ENCODE measurements at regions not wholly inside any gene's neighbourhood (a gene's known extent, or its start where the extent isn't known, plus 50 kb on each side); places are given as distances from the start of the nearest gene placed in this dataset.

- in situ Hi-C loops (cut with HindIII; ENCODE audit: low sequenced_read_pairs), result loop anchor here (25.0 kb wide), 1 partner anchor 145 kb away; no protein-coding TSS in a partner anchor
These were observed 203.5 kb downstream of the EPM2A start for GRCh38 chr6:145531822-145532221.

GRCh38 chr6:145532361-145532760 is 203.0 kb downstream of the EPM2A start:
- in situ Hi-C loops (cut with HindIII; ENCODE audit: low sequenced_read_pairs), result loop anchor here (25.0 kb wide), 1 partner anchor 145 kb away; no protein-coding TSS in a partner anchor

GRCh38 chr6:145534989-145535388 is 200.3 kb downstream of the EPM2A start:
- in situ Hi-C loops (cut with HindIII; ENCODE audit: low sequenced_read_pairs), result loop anchor here (25.0 kb wide), 1 partner anchor 148 kb away; no protein-coding TSS in a partner anchor

GRCh38 chr6:145538989-145539388 is 196.3 kb downstream of the EPM2A start:
- in situ Hi-C loops (cut with HindIII; ENCODE audit: low sequenced_read_pairs), result loop anchor here (25.0 kb wide), 1 partner anchor 152 kb away; no protein-coding TSS in a partner anchor

- in situ Hi-C loops (cut with HindIII; ENCODE audit: low sequenced_read_pairs), result loop anchor here (25.0 kb wide), 1 partner anchor 153 kb away; no protein-coding TSS in a partner anchor
These were observed 195.5 kb downstream of the EPM2A start for GRCh38 chr6:145539831-145540230.

GRCh38 chr6:145540741-145541140 is 194.6 kb downstream of the EPM2A start:
- in situ Hi-C loops (cut with HindIII; ENCODE audit: low sequenced_read_pairs), result loop anchor here (25.0 kb wide), 1 partner anchor 153 kb away; no protein-coding TSS in a partner anchor

- in situ Hi-C loops (cut with HindIII; ENCODE audit: low sequenced_read_pairs), result loop anchor here (25.0 kb wide), 1 partner anchor 157 kb away; no protein-coding TSS in a partner anchor
These were observed 191.3 kb downstream of the EPM2A start for GRCh38 chr6:145544041-145544440.

- in situ Hi-C loops (cut with HindIII; ENCODE audit: low sequenced_read_pairs), result loop anchor here (25.0 kb wide), 1 partner anchor 157 kb away; no protein-coding TSS in a partner anchor
These were observed 190.8 kb downstream of the EPM2A start for GRCh38 chr6:145544514-145544913.

- in situ Hi-C loops (cut with HindIII; ENCODE audit: low sequenced_read_pairs), result loop anchor here (25.0 kb wide), 1 partner anchor 159 kb away; no protein-coding TSS in a partner anchor
These were observed 189.1 kb downstream of the EPM2A start for GRCh38 chr6:145546265-145546664.

GRCh38 chr6:145547594-145548335 is 187.6 kb downstream of the EPM2A start:
- in situ Hi-C loops (cut with HindIII; ENCODE audit: low sequenced_read_pairs), result loop anchor here (25.0 kb wide), 1 partner anchor 160 kb away; no protein-coding TSS in a partner anchor

GRCh38 chr6:145548933-145549648 is 186.2 kb downstream of the EPM2A start:
- in situ Hi-C loops (cut with HindIII; ENCODE audit: low sequenced_read_pairs), result loop anchor here (25.0 kb wide), 1 partner anchor 162 kb away; no protein-coding TSS in a partner anchor

GRCh38 chr6:145551164-145551563 is 184.2 kb downstream of the EPM2A start:
- in situ Hi-C loops (cut with HindIII; ENCODE audit: low sequenced_read_pairs), result no loop called here

- in situ Hi-C loops (cut with HindIII; ENCODE audit: low sequenced_read_pairs), result no loop called here
These were observed 180.2 kb downstream of the EPM2A start for GRCh38 chr6:145555084-145555483.

- in situ Hi-C loops (cut with HindIII; ENCODE audit: low sequenced_read_pairs), result no loop called here
These were observed 177.8 kb downstream of the EPM2A start for GRCh38 chr6:145557474-145557873.

- in situ Hi-C loops (cut with HindIII; ENCODE audit: low sequenced_read_pairs), result no loop called here
These were observed 175.5 kb downstream of the EPM2A start for GRCh38 chr6:145559836-145560235.

GRCh38 chr6:145561095-145562072 is 173.9 kb downstream of the EPM2A start:
- in situ Hi-C loops (cut with HindIII; ENCODE audit: low sequenced_read_pairs), result no loop called here

- in situ Hi-C loops (cut with HindIII; ENCODE audit: low sequenced_read_pairs), result no loop called here
These were observed 172.3 kb downstream of the EPM2A start for GRCh38 chr6:145562771-145563615.

GRCh38 chr6:145564553-145564952 is 170.8 kb downstream of the EPM2A start:
- in situ Hi-C loops (cut with HindIII; ENCODE audit: low sequenced_read_pairs), result no loop called here

- in situ Hi-C loops (cut with HindIII; ENCODE audit: low sequenced_read_pairs), result no loop called here
These were observed 167.6 kb downstream of the EPM2A start for GRCh38 chr6:145567684-145568252.
